PC-9 (cell line): ENCODE measurements at regions not wholly inside any gene's neighbourhood (a gene's known extent, or its start where the extent isn't known, plus 50 kb on each side); places are given as distances from the start of the nearest gene placed in this dataset.

ENCODE experiments used
- CTCF ChIP-seq: fragments of 200-600 bp; sonication (generic); conservative IDR thresholded peaks from 2 replicates; pipeline ENCODE4 v1.6.1; 2017; ENCODE audit warnings: mixed run types, antibody characterized with exemption, mild to moderate bottlenecking, moderate library complexity
- EZH2 ChIP-seq: fragments of 200-600 bp; sonication (generic); IDR thresholded peaks from 2 replicates; pipeline ENCODE4 v1.8.0; 2017; ENCODE audit warnings: antibody characterized with exemption, low read depth

DNA sequence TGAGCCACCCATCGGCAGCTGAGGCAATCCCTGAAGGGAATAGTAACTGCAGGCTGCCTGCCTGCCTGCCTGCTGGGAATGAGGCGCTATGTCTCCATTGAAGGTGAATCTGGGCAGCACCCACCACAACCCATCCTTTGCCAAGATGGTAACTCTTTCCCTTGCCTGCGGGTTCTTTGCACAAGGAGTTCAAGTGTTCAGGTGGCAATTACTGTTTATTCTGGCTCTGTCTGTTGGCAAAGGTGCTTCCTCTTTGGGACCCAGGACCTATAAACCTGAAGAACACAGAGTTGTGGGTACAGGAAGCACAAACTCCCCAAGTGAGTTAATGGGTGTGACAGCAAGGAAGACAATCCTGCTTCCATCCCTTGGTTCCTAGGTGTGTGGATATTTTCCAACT, 448.1 kb upstream of the ZNF507 start:
- TF ChIP-seq CTCF (no peak), EZH2 (no peak)
